ENCODE measurements at regions not wholly inside any gene's neighbourhood (a gene's known extent, or its start where the extent isn't known, plus 50 kb on each side); places are given as distances from the start of the nearest gene placed in this dataset.

DNA sequence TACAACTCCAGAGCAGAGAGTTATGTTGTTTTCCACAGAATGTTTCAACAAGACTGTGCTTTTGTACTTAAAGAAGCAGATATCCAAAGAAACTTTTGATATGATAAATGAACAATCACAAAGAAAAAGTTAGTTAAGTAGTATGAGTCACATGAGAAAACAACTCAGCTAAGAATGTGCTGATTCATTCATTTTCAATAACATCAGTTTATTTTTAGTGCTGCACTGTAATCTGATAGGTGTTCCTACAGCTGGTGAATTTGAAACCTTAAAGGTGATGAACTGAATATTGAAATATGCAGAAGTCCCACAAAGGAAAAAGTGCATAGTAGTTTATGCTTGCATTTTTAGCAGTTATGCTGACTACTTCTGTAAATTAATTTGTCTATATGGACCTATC lies 180.3 kb upstream of the TENM3 start:
- no peak for DNase-seq

GRCh38 chr4:182063651-182064050 lies 179.6 kb upstream of the TENM3 start:
- no peak for DNase-seq

DNA sequence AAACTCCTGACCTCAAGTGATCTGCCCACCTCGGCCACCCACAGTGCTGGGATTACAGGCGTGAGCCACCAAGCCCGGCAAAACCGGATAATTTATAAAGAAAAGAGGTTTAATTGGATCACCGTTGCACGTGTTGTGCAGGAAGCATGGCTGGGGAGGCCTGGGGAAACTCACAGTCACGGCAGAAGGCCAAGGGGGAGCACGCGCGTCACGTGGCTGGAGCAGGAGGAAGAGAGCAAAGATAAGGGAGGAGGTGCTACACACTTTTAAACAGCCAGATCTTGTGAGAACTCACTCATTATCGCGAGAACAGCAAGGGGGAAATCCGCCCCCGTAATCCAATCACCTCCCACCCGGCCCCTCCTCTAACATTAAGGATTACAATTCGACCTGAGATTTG lies 177.9 kb upstream of the TENM3 start:
- no peak for DNase-seq

DNA sequence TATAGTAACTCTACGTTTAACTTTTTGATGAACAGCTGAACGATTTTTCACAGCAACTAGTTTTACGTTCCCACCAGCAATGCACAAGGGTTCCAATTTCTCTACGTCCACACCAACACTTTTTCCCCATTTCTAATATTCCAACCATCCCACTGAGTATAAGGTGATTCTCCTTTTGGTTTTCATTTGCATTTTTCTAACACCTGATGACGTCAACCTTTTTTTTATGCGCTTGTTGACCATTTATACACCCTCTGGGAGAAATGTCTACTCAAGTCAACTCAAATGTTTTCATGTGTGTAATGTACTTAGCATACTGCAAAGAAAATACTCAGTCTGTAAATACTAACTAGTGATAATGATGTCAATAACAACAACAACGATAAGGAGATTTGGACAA lies 177.2 kb upstream of the TENM3 start:
- DNase-seq: no peak

DNA sequence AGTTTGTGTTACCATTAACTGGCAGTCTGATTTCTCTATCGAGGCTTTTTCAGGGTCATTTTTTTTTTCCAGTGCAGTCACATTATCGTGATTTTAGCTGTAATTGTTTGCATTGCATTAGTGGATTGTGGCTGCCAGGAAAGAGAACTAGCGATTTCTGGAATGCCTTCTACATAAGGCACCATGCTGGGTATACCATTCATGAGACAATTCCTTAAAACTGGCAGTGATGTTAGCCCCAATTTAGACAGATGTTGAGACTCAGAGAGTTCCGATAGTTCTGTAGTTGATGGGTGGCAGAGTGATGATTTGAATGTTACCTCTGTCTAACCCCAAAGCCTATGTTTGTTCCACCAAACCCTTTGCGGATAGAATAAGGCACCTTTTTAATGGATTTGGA lies 175.4 kb upstream of the TENM3 start:
- DNase-seq: no peak

DNA sequence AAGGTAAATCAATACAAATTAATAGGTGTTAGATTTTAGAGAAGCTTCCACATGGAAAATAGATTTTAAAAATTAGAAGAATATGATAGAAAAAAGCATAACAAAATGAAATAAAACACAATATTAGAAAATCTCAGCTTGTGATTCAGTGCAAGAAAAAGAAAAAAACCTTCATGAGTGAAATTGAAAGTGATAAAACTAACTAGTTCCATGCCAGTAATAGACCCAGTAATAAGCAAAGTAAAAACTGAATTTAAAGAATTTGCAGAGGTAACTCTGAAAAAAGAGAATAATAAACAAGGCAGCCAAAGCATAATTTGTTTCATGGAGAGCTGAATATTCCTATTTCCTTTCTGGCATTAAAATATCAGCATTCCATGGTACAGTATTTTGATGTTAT lies 174.3 kb upstream of the TENM3 start:
- DNase-seq: no peak

DNA sequence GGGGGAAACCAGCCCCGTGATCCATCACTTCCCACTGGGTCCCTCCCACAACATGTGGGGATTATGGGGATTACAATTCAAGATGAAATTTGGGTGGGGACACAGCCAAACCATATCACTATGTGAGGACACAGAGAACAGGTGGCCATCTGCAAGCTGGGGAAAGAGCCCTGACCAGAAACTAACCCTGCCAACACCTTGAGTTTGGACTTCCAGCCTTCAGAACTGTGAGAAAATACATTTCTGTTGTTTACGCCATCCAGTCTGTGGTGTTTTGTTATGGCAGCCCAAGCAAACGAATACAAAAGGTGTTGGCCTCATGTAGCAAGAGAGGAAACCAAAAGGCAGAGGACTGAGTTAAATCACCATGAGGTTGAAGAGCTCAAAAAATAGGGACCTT lies 169.9 kb upstream of the TENM3 start:
- no peak for DNase-seq

DNA sequence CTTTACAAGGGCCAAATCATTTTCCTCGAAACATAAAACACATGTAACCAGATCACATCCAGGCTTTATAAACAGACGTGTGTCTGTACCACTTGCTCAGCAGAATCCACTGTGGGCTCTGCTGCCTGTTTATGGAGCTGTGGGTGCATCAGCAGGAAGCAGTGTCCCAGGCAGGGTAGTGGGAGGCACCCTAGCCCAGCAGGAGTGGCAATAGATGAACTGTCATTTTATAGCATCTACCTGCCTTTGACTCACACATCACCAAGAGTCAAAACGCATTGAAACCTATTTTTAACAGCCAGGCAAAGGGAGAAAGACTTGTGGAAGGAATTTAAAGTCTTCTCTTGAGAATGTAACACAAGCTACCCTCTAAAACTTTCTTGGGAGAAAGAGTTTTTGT lies 169.1 kb upstream of the TENM3 start:
- no peak for DNase-seq

- no peak for DNase-seq
Observed at GRCh38 chr4:182074810-182075209, 168.4 kb upstream of the TENM3 start.

- DNase-seq: no peak
Observed at GRCh38 chr4:182082910-182083309, 160.3 kb upstream of the TENM3 start.

DNA sequence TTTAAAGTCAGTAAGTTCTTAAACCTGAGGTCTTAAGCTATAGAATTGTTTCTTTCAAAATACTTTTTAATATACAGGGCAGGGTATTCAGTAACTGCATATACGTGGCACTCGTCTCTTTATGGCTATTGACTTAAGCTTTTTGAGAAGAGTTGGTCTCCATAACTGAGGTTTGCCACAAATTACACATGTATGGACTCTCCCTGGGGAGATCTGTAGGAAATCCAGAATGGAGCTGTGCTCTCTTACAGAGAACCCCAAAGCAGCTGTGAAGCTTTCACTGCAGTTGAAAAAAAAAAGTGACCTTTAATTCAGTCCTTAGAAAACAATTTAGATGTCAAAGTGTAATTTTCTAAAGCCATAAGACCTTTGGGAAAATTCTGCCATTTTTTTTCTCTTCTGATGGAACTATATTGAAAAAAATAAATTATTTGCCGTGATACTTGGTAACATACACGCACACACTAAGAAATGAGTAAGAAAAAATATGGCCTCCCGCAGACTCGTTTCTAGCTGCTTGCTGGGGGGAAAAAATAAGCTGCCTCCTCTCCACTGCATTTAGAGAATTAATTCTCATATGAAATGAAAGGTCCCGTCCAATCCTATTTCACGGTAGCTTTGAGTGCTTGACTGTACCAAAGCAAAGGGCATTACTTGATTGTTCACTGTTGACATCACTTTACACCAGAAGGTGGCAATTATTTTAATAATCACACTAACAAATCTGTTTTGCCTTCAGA lies 159.4 kb upstream of the TENM3 start:
- no peak for DNase-seq

- DNase-seq: no peak
Observed at GRCh38 chr4:182085051-182085480, 158.1 kb upstream of the TENM3 start.

DNA sequence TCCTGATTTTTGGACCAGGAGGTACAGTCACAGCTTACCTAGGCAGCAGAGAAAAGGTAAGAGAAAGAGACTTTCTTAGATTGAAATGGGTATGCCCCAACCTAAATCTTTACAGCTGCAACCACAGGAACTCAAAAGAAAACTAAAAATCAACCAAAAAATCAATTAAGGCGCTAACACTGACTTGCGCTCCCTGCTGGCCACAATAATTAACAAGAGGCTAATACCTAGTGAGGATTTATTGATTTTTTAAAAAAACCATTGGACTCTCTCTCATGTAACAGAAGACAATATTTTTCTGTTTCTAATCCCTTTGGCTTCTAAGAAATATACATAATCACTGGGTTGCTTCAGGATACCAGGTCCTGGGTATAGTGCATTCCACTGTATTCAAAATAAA lies 153.9 kb upstream of the TENM3 start:
- no peak for DNase-seq

GRCh38 chr4:182090186-182090585 lies 153.0 kb upstream of the TENM3 start:
- DNase-seq: no peak

DNA sequence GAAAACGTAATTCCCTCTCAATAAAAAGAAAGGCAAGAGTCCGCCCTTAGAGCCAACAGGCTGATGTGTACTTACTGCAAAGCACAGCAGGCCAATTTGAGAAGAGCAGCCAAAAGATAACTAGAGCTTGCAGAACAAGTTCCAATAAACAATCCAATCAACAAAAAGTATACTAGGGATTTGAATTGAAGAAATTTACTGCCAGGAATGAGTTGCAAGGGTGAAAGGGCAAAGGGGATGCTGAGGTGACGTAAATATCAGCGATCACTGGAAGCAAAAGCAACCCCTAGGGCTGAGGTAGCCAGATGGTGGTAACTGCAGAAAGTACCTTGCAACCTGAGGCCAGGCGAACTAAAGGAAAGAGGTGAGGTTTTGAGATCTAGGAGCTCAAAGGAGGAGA lies 152.1 kb upstream of the TENM3 start:
- no peak for DNase-seq

GRCh38 chr4:182093431-182093831 lies 149.8 kb upstream of the TENM3 start:
- DNase-seq: no peak

DNA sequence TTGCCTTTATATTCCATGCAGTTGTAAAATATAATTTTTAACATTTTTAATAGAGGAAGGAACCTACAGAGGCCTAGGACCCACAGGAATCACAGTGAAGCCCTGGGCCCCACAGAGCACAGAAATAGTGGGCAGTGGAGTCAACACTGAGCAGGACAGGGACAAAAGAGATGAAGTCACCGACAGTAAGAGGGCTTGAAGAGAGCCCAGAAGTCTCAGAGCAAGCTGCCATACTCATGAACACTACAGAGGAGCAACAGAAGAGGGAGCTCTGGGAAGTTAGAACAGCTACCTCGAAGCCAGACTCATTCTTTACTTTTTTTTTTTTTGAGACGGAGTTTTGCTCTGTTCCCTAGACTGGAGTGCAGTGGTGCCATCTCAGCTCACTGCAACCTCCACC lies 149.3 kb upstream of the TENM3 start:
- DNase-seq: no peak

GRCh38 chr4:182101618-182102017 lies 141.6 kb upstream of the TENM3 start:
- DNase-seq: no peak

GRCh38 chr4:182102576-182102975 lies 140.6 kb upstream of the TENM3 start:
- no peak for DNase-seq

GRCh38 chr4:182103614-182104319 lies 139.4 kb upstream of the TENM3 start:
- no peak for DNase-seq

DNA sequence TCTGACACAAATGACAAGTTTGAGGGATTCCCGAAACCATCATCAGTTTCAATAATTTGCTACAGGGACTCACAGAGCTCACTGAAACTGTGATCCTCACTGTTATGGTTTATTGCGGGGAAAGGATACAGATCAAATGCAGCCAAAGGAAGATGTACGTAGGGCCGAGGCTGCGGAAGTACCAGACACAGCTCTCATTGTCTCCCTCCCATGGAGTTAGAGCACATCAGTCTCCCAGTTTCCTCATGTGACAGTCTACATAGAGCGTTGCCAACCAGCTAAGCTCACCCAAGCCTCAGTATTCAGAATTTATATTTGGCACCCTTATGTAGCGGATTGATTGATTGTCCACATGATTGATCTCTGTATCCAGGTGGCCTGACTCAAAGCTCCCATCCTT lies 137.8 kb upstream of the TENM3 start:
- no peak for DNase-seq

- no peak for DNase-seq
Observed at GRCh38 chr4:182107931-182108330, 135.3 kb upstream of the TENM3 start.

DNA sequence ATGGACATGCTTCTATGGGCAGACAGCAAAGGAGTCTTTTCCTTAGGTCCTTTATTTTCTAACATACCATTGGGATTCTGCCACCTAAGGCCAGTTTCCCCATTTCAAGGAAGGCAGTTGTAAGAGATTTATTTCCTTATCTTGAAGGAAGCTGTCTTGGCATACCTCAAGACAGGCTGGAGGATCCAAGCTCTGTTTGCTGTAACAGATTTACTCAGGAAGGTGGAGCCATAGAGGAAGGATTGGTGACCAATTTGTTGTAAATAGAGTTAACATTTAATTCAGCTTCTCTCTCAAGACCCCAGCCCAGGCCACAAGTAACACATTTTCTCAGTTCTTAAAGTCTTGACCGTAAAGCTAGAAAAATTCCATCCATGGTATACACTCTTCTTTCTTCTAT lies 131.6 kb upstream of the TENM3 start:
- no peak for DNase-seq

DNA sequence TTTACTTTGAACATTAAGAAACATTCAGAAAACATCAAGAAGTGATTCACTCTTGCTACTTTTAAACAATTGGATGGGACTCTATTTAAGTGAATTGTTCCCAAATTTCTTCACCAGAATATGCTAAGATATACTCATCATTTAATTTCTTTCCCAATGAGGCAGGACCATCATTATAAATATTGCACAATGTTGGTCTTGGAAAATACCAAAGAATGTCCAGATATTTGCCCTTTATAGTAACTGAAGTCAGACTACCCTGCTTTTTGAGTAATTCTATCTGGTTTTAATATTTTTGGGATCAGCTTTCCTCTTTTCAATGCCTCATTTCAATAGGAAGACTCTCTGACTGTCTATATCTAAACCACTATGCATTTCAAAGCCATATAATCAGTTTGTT lies 129.4 kb upstream of the TENM3 start:
- no peak for DNase-seq

DNA sequence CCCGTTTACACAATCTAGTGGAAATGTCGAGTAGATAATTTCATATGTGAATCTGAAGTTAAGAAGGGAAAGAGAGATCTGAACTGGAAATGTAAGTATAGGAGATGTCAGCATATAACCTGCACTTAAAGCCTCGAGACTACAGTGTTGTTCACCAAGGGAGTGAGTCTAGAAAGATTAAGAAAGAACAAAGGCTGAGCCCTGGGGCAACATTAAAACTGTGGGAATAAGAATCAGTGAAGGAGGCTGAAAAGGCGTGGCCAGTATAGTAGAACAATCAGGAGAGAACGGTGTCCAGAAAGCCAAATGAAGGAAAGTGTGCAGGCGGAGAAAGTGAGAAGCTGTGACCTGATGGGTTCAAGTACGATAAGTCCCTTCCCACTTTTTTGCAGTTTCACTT lies 118.8 kb upstream of the TENM3 start:
- DNase-seq: no peak
